Naive thymus-derived CD4-positive, alpha-beta T cell (primary cell): ENCODE measurements at regions not wholly inside any gene's neighbourhood (a gene's known extent, or its start where the extent isn't known, plus 50 kb on each side); places are given as distances from the start of the nearest gene placed in this dataset.

Experiments used
- ATAC-seq: fragments of 150-1000 bp; cut with Tn5 transposase; 2 replicates; pipeline ENCODE4 v1.10.0; 2021; ENCODE audit warnings: mild to moderate bottlenecking, moderate library complexity
- CTCF ChIA-PET: fragments of 350-600 bp; sonication (Branson Sonifier 250); formaldehyde crosslinking; loops from one replicate; lab custom pipeline; 2021; ENCODE audit warnings: antibody characterized with exemption; lab: Charles Lee
- POLR2A ChIA-PET: fragments of 350-600 bp; sonication (Branson Sonifier 250); formaldehyde crosslinking; loops from one replicate; lab custom pipeline; 2021; ENCODE audit warnings: antibody characterized with exemption, inconsistent platforms; lab: Charles Lee
- DNase-seq, 9 donors: peaks; one replicate each; pipeline versions ENCODE4 v3.0.0 to v3.0.0-alpha.2; 2020 to 2022; ENCODE audit warnings: mixed read lengths in 1 of 9
- H3K27ac ChIP-seq: one replicate; pipeline ENCODE4 v1.7.0; 2013; ENCODE audit warnings: mild to moderate bottlenecking, low read depth, low read length, moderate library complexity
- H3K27me3 ChIP-seq, 2 donors: one replicate each; pipeline ENCODE4 v1.7.0; 2013; ENCODE audit warnings: low read length in 2 of 2, mild to moderate bottlenecking in 2 of 2, moderate library complexity in 2 of 2; ENCODE audit not compliant: control insufficient read depth in 2 of 2, insufficient read depth in 2 of 2
- H3K36me3 ChIP-seq, 3 experiments: 1 replicate in 2 of 3; 2 replicates in 1 of 3; pipeline ENCODE4 v1.7.0; 2013; ENCODE audit warnings: low read length in 3 of 3, mild to moderate bottlenecking in 3 of 3, moderate library complexity in 1 of 3; ENCODE audit not compliant: insufficient read depth in 3 of 3, control insufficient read depth in 2 of 3
- H3K4me1 ChIP-seq, 2 donors: one replicate each; pipeline ENCODE4 v1.7.0; 2013; ENCODE audit warnings: low read length in 2 of 2, mild to moderate bottlenecking in 2 of 2, moderate library complexity in 1 of 2; ENCODE audit not compliant: control insufficient read depth in 2 of 2, insufficient read depth in 2 of 2
- H3K4me3 ChIP-seq: 2 replicates; pipeline ENCODE4 v1.7.0; 2013; ENCODE audit warnings: mild to moderate bottlenecking, low read length
- H3K9me3 ChIP-seq, 3 experiments: 1 replicate in 2 of 3; 2 replicates in 1 of 3; pipeline ENCODE4 v1.7.0; 2013; ENCODE audit warnings: low read length in 3 of 3; ENCODE audit not compliant: control insufficient read depth in 2 of 3
- H3K27ac Mint-ChIP-seq, 9 donors: one replicate each; pipeline ENCODE4 v1.8.0; 2020 to 2022; ENCODE audit warnings: mixed read lengths in 9 of 9, mild to moderate bottlenecking in 8 of 9, moderate library complexity in 5 of 9, inconsistent platforms in 2 of 9
- H3K27me3 Mint-ChIP-seq, 5 donors: one replicate each; pipeline ENCODE4 v1.8.0; 2021 to 2022; ENCODE audit warnings: mixed read lengths in 5 of 5, mild to moderate bottlenecking in 1 of 5
- H3K36me3 Mint-ChIP-seq, 5 donors: one replicate each; pipeline ENCODE4 v1.8.0; 2020 to 2022; ENCODE audit warnings: mixed read lengths in 5 of 5, mild to moderate bottlenecking in 3 of 5, inconsistent platforms in 1 of 5
- H3K4me1 Mint-ChIP-seq, 7 donors: one replicate each; pipeline ENCODE4 v1.8.0; 2020 to 2022; ENCODE audit warnings: mixed read lengths in 7 of 7, mild to moderate bottlenecking in 3 of 7, inconsistent platforms in 1 of 7
- H3K4me3 Mint-ChIP-seq, 10 donors: one replicate each; pipeline ENCODE4 v1.8.0; 2020 to 2022; ENCODE audit warnings: mild to moderate bottlenecking in 10 of 10, mixed read lengths in 10 of 10, moderate library complexity in 6 of 10, inconsistent platforms in 2 of 10
- H3K9me3 Mint-ChIP-seq, 11 donors: one replicate each; pipeline ENCODE4 v1.8.0; 2020 to 2022; ENCODE audit warnings: mixed read lengths in 11 of 11, mild to moderate bottlenecking in 4 of 11, inconsistent platforms in 1 of 11, moderate library complexity in 1 of 11
- intact Hi-C, 2 donors: fragments of 100-400 bp; cut with micrococcal nuclease; formaldehyde crosslinking; loops; one replicate each; pipeline ENCODE4 v1.15.1; 2023

GRCh38 chr5:130975847-130976246 is 189.2 kb downstream of the HINT1 start:
- no peak overlapping the region for H3K27ac ChIP-seq
- no peaks in the 10 kb centered on the region for H3K4me1 Mint-ChIP-seq
- no peak overlapping the region for H3K4me3 ChIP-seq
- DNase-seq (no peak), ATAC-seq (no peak)
- H3K4me3 Mint-ChIP-seq: no peak overlapping the region
- no peaks in the 10 kb centered on the region for H3K9me3 ChIP-seq
- peaks cover 0 to 10% (median 0%) of the 10 kb centered on the region in 11 donors for H3K9me3 Mint-ChIP-seq
- CTCF ChIA-PET: no interaction called here
- H3K27me3 ChIP-seq: no peaks in the 10 kb centered on the region
- peaks cover 0 to 24% (median 13%) of the 10 kb centered on the region in 5 donors for H3K27me3 Mint-ChIP-seq
- H3K36me3 ChIP-seq: no peaks in the 10 kb centered on the region
- H3K4me1 ChIP-seq: no peaks in the 10 kb centered on the region
- H3K36me3 Mint-ChIP-seq: no peaks in the 10 kb centered on the region
- intact Hi-C loops: no loop called here
- H3K27ac Mint-ChIP-seq: no peak overlapping the region
- POLR2A ChIA-PET: no interaction called here

GRCh38 chr5:130975299-130975698 is 189.8 kb downstream of the HINT1 start:
- Histone ChIP-seq H3K4me1 (no peaks in the 10 kb centered on the region), H3K4me3 (no peak overlapping the region), H3K27me3 (no peaks in the 10 kb centered on the region), H3K27ac (no peak overlapping the region), H3K9me3 (no peaks in the 10 kb centered on the region), H3K36me3 (no peaks in the 10 kb centered on the region)
- intact Hi-C loops: no loop called here
- Mint-ChIP-seq H3K27me3 (peaks cover 0 to 24% (median 13%) of the 10 kb centered on the region in 5 donors), H3K4me1 (no peaks in the 10 kb centered on the region), H3K36me3 (no peaks in the 10 kb centered on the region), H3K9me3 (peaks cover 0 to 10% (median 0%) of the 10 kb centered on the region in 11 donors), H3K4me3 (no peak overlapping the region), H3K27ac (no peak overlapping the region)
- ATAC-seq (no peak), DNase-seq (no peak)
- ChIA-PET CTCF (no interaction called here), POLR2A (no interaction called here)

- no peaks in the 10 kb centered on the region for H3K9me3 ChIP-seq
These were observed 190.9 kb downstream of the HINT1 start for GRCh38 chr5:130974021-130974683.

GRCh38 chr5:130966990-130967525 is 198.0 kb downstream of the HINT1 start:
- peaks cover 3 to 9% (median 6%) of the 10 kb centered on the region in 11 donors for H3K9me3 Mint-ChIP-seq
- peaks cover 0 to 6% (median 0%) of the 10 kb centered on the region in 5 donors for H3K27me3 Mint-ChIP-seq
- no peaks in the 10 kb centered on the region for H3K36me3 ChIP-seq
- no peak overlapping the region for H3K4me3 ChIP-seq
- ATAC-seq (no peak), DNase-seq (no peak)
- no peaks in the 10 kb centered on the region for H3K9me3 ChIP-seq
- H3K27me3 ChIP-seq: no peaks in the 10 kb centered on the region
- intact Hi-C loops: no loop called here
- H3K36me3 Mint-ChIP-seq: peaks cover 0 to 4% (median 3%) of the 10 kb centered on the region in 5 donors
- POLR2A ChIA-PET: interaction anchor here (0.6 to 0.7 kb wide), 2 partner anchors 29 to 463 kb away, joined by 3 read pairs; no protein-coding TSS in a partner anchor
- no peak overlapping the region for H3K27ac Mint-ChIP-seq
- no peak overlapping the region for H3K4me3 Mint-ChIP-seq
- H3K4me1 Mint-ChIP-seq: no peaks in the 10 kb centered on the region
- CTCF ChIA-PET: no interaction called here
- H3K4me1 ChIP-seq: no peaks in the 10 kb centered on the region
- H3K27ac ChIP-seq: no peak overlapping the region

More at GRCh38 chr5:130974021-130974683, 190.9 kb downstream of the HINT1 start:
- peaks cover 0 to 16% (median 13%) of the 10 kb centered on the region in 5 donors for H3K27me3 Mint-ChIP-seq
- ChIA-PET CTCF (no interaction called here), POLR2A (no interaction called here)
- no peak overlapping the region for H3K27ac Mint-ChIP-seq
- no peaks in the 10 kb centered on the region for H3K4me1 Mint-ChIP-seq
- H3K27ac ChIP-seq: no peak overlapping the region
- no peaks in the 10 kb centered on the region for H3K4me1 ChIP-seq
- H3K36me3 ChIP-seq: no peaks in the 10 kb centered on the region
- H3K4me3 Mint-ChIP-seq: no peak overlapping the region
- intact Hi-C loops: no loop called here
- H3K4me3 ChIP-seq: no peak overlapping the region
- H3K36me3 Mint-ChIP-seq: no peaks in the 10 kb centered on the region
- no peak for ATAC-seq
- no peak for DNase-seq
- H3K27me3 ChIP-seq: no peaks in the 10 kb centered on the region
- H3K9me3 Mint-ChIP-seq: peaks cover 0 to 5% (median 0%) of the 10 kb centered on the region in 11 donors

- H3K27me3 Mint-ChIP-seq: peaks cover 0 to 4% (median 0%) of the 10 kb centered on the region in 5 donors
- intact Hi-C loops: no loop called here
- H3K4me3 Mint-ChIP-seq: no peak overlapping the region
- H3K4me1 Mint-ChIP-seq: no peaks in the 10 kb centered on the region
- CTCF ChIA-PET: no interaction called here
- Histone ChIP-seq H3K27ac (no peak overlapping the region), H3K4me3 (no peak overlapping the region), H3K9me3 (no peaks in the 10 kb centered on the region), H3K36me3 (no peaks in the 10 kb centered on the region), H3K27me3 (no peaks in the 10 kb centered on the region), H3K4me1 (no peaks in the 10 kb centered on the region)
- DNase-seq (no peak), ATAC-seq (no peak)
- POLR2A ChIA-PET: interaction anchor here (0.6 kb wide), 1 partner anchor 448 kb away, joined by 3 read pairs; no protein-coding TSS in a partner anchor
- no peak overlapping the region for H3K27ac Mint-ChIP-seq
- H3K36me3 Mint-ChIP-seq: peaks cover 0 to 4% (median 4%) of the 10 kb centered on the region in 5 donors
- peaks cover 0 to 12% (median 8%) of the 10 kb centered on the region in 11 donors for H3K9me3 Mint-ChIP-seq
These were observed 199.1 kb downstream of the HINT1 start for GRCh38 chr5:130965920-130966319.

GRCh38 chr5:130965360-130965759 is 199.7 kb downstream of the HINT1 start:
- peak overlapping the region in 1 of 9 donors; percentile 57 for H3K27ac Mint-ChIP-seq
- no peaks in the 10 kb centered on the region for H3K9me3 ChIP-seq
- H3K36me3 Mint-ChIP-seq: peaks cover 0 to 4% (median 4%) of the 10 kb centered on the region in 5 donors
- no peak overlapping the region for H3K4me3 Mint-ChIP-seq
- intact Hi-C loops: no loop called here
- H3K36me3 ChIP-seq: no peaks in the 10 kb centered on the region
- ATAC-seq (no peak), DNase-seq (no peak)
- CTCF ChIA-PET: no interaction called here
- POLR2A ChIA-PET: interaction anchor here (0.6 kb wide), 1 partner anchor 448 kb away, joined by 3 read pairs; no protein-coding TSS in a partner anchor
- H3K27me3 ChIP-seq: no peaks in the 10 kb centered on the region
- H3K4me1 ChIP-seq: no peaks in the 10 kb centered on the region
- H3K27ac ChIP-seq: no peak overlapping the region
- peaks cover 0 to 14% (median 8%) of the 10 kb centered on the region in 11 donors for H3K9me3 Mint-ChIP-seq
- peaks cover 0 to 2% (median 0%) of the 10 kb centered on the region in 5 donors for H3K27me3 Mint-ChIP-seq
- no peaks in the 10 kb centered on the region for H3K4me1 Mint-ChIP-seq
- H3K4me3 ChIP-seq: no peak overlapping the region
